Stomach smooth muscle (tissue), 2 donors: ENCODE measurements at regions not wholly inside any gene's neighbourhood (a gene's known extent, or its start where the extent isn't known, plus 50 kb on each side); places are given as distances from the start of the nearest gene placed in this dataset.
"Not testable (repeated sequence)": the region's sequence is repeated elsewhere in the genome, so short reads cannot be mapped to it uniquely, and the experiment has no call there.

ENCODE experiments used
- H3K27ac ChIP-seq: one replicate; pipeline ENCODE4 v1.7.0; 2013; ENCODE audit warnings: mild to moderate bottlenecking, low read length, inconsistent platforms
- H3K27me3 ChIP-seq, 2 donors: one replicate each; pipeline ENCODE4 v1.7.0; 2013; ENCODE audit warnings: low read length in 2 of 2; ENCODE audit not compliant: insufficient read depth in 2 of 2, control insufficient read depth in 1 of 2
- H3K36me3 ChIP-seq, 2 donors: one replicate each; pipeline ENCODE4 v1.7.0; 2013; ENCODE audit warnings: low read length in 2 of 2; ENCODE audit not compliant: control insufficient read depth in 2 of 2, insufficient read depth in 2 of 2
- H3K4me1 ChIP-seq: one replicate; pipeline ENCODE4 v1.7.0; 2013; ENCODE audit warnings: low read length; ENCODE audit not compliant: control insufficient read depth, insufficient read depth
- H3K4me3 ChIP-seq, 2 donors: one replicate each; pipeline ENCODE4 v1.7.0; 2013; ENCODE audit warnings: low read length in 2 of 2
- H3K9ac ChIP-seq, 2 donors: one replicate each; pipeline ENCODE4 v1.7.0; 2013; ENCODE audit warnings: low read length in 2 of 2, mild to moderate bottlenecking in 1 of 2
- H3K9me3 ChIP-seq, 2 donors: one replicate each; pipeline ENCODE4 v1.7.0; 2013; ENCODE audit warnings: low read length in 2 of 2; ENCODE audit not compliant: control insufficient read depth in 2 of 2
- donor health status: healthy.
- donor health status: Pancreatic carcinoma.

- H3K9me3 ChIP-seq: no peaks in the 10 kb centered on the region
- no peak overlapping the region for H3K27ac ChIP-seq
- H3K9ac ChIP-seq: no peak overlapping the region
- no peaks in the 10 kb centered on the region for H3K4me1 ChIP-seq
- no peak overlapping the region for H3K4me3 ChIP-seq
- no peaks in the 10 kb centered on the region for H3K36me3 ChIP-seq
- H3K27me3 ChIP-seq: no peaks in the 10 kb centered on the region
Measured at GRCh38 chr20:22529150-22530019, 55.0 kb downstream of the FOXA2 start.

GRCh38 chr20:22526512-22527012 is 57.8 kb downstream of the FOXA2 start:
- no peak overlapping the region for H3K4me3 ChIP-seq
- peaks cover 0 to 8% of the 10 kb centered on the region in 2 donors for H3K27me3 ChIP-seq
- H3K27ac ChIP-seq: no peak overlapping the region
- no peak overlapping the region for H3K9ac ChIP-seq
- no peaks in the 10 kb centered on the region for H3K36me3 ChIP-seq
- no peaks in the 10 kb centered on the region for H3K4me1 ChIP-seq
- H3K9me3 ChIP-seq: no peaks in the 10 kb centered on the region

GRCh38 chr20:22525821-22526220 is 58.6 kb downstream of the FOXA2 start:
- Histone ChIP-seq H3K9me3 (no peaks in the 10 kb centered on the region), H3K36me3 (no peaks in the 10 kb centered on the region), H3K27ac (no peak overlapping the region), H3K9ac (no peak overlapping the region), H3K4me1 (no peaks in the 10 kb centered on the region), H3K27me3 (peaks cover 0 to 8% of the 10 kb centered on the region in 2 donors), H3K4me3 (no peak overlapping the region)

GRCh38 chr20:22525069-22525820 is 59.1 kb downstream of the FOXA2 start:
- H3K36me3 ChIP-seq: no peaks in the 10 kb centered on the region
- H3K27ac ChIP-seq: no peak overlapping the region
- no peak overlapping the region for H3K4me3 ChIP-seq
- peaks cover 0 to 10% of the 10 kb centered on the region in 2 donors for H3K27me3 ChIP-seq
- H3K9me3 ChIP-seq: no peaks in the 10 kb centered on the region
- H3K9ac ChIP-seq: no peak overlapping the region
- H3K4me1 ChIP-seq: no peaks in the 10 kb centered on the region

GRCh38 chr20:22524393-22525015 is 59.9 kb downstream of the FOXA2 start:
- Histone ChIP-seq H3K9ac (no peak overlapping the region), H3K36me3 (no peaks in the 10 kb centered on the region), H3K27me3 (peaks cover 0 to 12% of the 10 kb centered on the region in 2 donors), H3K4me3 (no peak overlapping the region), H3K9me3 (no peaks in the 10 kb centered on the region), H3K27ac (no peak overlapping the region), H3K4me1 (no peaks in the 10 kb centered on the region)

- Histone ChIP-seq H3K4me1 (no peaks in the 10 kb centered on the region), H3K9me3 (no peaks in the 10 kb centered on the region), H3K27me3 (peaks cover 0 to 14% of the 10 kb centered on the region in 2 donors), H3K36me3 (no peaks in the 10 kb centered on the region), H3K9ac (no peak overlapping the region), H3K27ac (no peak overlapping the region), H3K4me3 (no peak overlapping the region)
Measured at GRCh38 chr20:22523499-22524392, 60.6 kb downstream of the FOXA2 start.

GRCh38 chr20:22523128-22523498 is 61.3 kb downstream of the FOXA2 start:
- Histone ChIP-seq H3K4me3 (no peak overlapping the region), H3K27ac (no peak overlapping the region), H3K27me3 (peaks cover 0 to 14% of the 10 kb centered on the region in 2 donors), H3K9ac (no peak overlapping the region), H3K4me1 (no peaks in the 10 kb centered on the region), H3K36me3 (no peaks in the 10 kb centered on the region), H3K9me3 (no peaks in the 10 kb centered on the region)

GRCh38 chr20:22522701-22523100 is 61.7 kb downstream of the FOXA2 start:
- H3K36me3 ChIP-seq: no peaks in the 10 kb centered on the region
- no peak overlapping the region for H3K27ac ChIP-seq
- H3K27me3 ChIP-seq: peaks cover 0 to 14% of the 10 kb centered on the region in 2 donors

GRCh38 chr20:22521940-22522339 is 62.4 kb downstream of the FOXA2 start:
- H3K36me3 ChIP-seq, H3K9me3 ChIP-seq, H3K27ac ChIP-seq, H3K9ac ChIP-seq, H3K4me3 ChIP-seq, H3K4me1 ChIP-seq: not testable (repeated sequence)
- peaks cover 0 to 14% of the 10 kb centered on the region in 2 donors for H3K27me3 ChIP-seq

More at GRCh38 chr20:22522701-22523100, 61.7 kb downstream of the FOXA2 start:
- Histone ChIP-seq H3K9ac (no peak overlapping the region), H3K4me1 (no peaks in the 10 kb centered on the region), H3K4me3 (no peak overlapping the region), H3K9me3 (no peaks in the 10 kb centered on the region)

- no peak overlapping the region for H3K9ac ChIP-seq
- H3K4me3 ChIP-seq: no peak overlapping the region
- H3K4me1 ChIP-seq: no peaks in the 10 kb centered on the region
- no peaks in the 10 kb centered on the region for H3K36me3 ChIP-seq
- H3K9me3 ChIP-seq: no peaks in the 10 kb centered on the region
- no peak overlapping the region for H3K27ac ChIP-seq
- peaks cover 0 to 14% of the 10 kb centered on the region in 2 donors for H3K27me3 ChIP-seq
Measured at GRCh38 chr20:22520381-22520780, 64.0 kb downstream of the FOXA2 start.
